ENCODE measurements at regions not wholly inside any gene's neighbourhood (a gene's known extent, or its start where the extent isn't known, plus 50 kb on each side); places are given as distances from the start of the nearest gene placed in this dataset.
A peak's percentile ranks its signal among the peaks of the same experiment; 100 is the strongest.

DNA sequence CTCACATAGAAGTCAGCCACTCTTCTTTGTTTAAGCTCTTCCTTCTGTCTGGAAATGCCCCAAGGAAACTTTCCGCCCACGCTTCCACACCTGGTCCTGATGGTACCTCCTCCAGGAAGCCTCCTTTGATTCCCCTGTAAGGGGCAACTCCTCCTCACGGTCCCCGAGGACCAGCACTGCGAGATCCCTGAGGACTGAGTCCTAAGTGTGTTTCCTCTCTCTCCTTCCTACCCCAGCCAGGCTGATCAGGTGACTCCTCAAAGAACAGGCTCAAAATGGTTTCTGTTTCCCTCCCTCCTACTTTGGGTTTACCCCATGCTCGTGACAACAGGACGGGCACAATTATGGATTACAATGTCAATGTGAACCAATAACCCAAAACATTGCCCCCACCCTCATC is 63.0 kb upstream of the MED9 start:
- Mint-ChIP-seq H3K27ac (no peak overlapping the region), H3K4me3 (no peak overlapping the region), H3K9me3 (peaks cover 9% of the 10 kb centered on the region), H3K36me3 (ENCODE audit: low read depth) (no peaks in the 10 kb centered on the region; the same call in 2 of the 3 replicates), H3K4me1 (peaks cover 4% of the 10 kb centered on the region), H3K27me3 (ENCODE audit: insufficient read depth, low read depth, poor library complexity) (peaks cover 6% of the 10 kb centered on the region)
- Histone ChIP-seq H3K4me2 (no peak overlapping the region), H3K79me2 (replicated peaks; ENCODE audit: insufficient read depth) (no peaks in the 10 kb centered on the region), H3K27ac (ENCODE audit: low read depth) (no peak overlapping the region), H3K4me3 (no peak overlapping the region), H3K4me1 (ENCODE audit: insufficient read depth) (no peaks in the 10 kb centered on the region), H4K20me1 (replicated peaks; ENCODE audit: insufficient read depth) (no peaks in the 10 kb centered on the region), H3K27me3 (ENCODE audit: insufficient read depth) (no peaks in the 10 kb centered on the region), H2AFZ (peak overlapping the region; percentile 86), H3K36me3 (ENCODE audit: insufficient read depth) (no peaks in the 10 kb centered on the region), H3F3A (replicated peaks; ENCODE audit: low read depth) (no peaks in the 10 kb centered on the region), H3K9me2 (ENCODE audit: insufficient read depth) (peaks cover 11% of the 10 kb centered on the region)
- DNase-seq (ENCODE audit: low spot score) (no peak), ATAC-seq (no peak)
- TF ChIP-seq POLR2AphosphoS5 (IDR thresholded peaks at IDR 0.05; ENCODE audit: low read depth): no peak
- TF ChIP-seq, protein P1, sequence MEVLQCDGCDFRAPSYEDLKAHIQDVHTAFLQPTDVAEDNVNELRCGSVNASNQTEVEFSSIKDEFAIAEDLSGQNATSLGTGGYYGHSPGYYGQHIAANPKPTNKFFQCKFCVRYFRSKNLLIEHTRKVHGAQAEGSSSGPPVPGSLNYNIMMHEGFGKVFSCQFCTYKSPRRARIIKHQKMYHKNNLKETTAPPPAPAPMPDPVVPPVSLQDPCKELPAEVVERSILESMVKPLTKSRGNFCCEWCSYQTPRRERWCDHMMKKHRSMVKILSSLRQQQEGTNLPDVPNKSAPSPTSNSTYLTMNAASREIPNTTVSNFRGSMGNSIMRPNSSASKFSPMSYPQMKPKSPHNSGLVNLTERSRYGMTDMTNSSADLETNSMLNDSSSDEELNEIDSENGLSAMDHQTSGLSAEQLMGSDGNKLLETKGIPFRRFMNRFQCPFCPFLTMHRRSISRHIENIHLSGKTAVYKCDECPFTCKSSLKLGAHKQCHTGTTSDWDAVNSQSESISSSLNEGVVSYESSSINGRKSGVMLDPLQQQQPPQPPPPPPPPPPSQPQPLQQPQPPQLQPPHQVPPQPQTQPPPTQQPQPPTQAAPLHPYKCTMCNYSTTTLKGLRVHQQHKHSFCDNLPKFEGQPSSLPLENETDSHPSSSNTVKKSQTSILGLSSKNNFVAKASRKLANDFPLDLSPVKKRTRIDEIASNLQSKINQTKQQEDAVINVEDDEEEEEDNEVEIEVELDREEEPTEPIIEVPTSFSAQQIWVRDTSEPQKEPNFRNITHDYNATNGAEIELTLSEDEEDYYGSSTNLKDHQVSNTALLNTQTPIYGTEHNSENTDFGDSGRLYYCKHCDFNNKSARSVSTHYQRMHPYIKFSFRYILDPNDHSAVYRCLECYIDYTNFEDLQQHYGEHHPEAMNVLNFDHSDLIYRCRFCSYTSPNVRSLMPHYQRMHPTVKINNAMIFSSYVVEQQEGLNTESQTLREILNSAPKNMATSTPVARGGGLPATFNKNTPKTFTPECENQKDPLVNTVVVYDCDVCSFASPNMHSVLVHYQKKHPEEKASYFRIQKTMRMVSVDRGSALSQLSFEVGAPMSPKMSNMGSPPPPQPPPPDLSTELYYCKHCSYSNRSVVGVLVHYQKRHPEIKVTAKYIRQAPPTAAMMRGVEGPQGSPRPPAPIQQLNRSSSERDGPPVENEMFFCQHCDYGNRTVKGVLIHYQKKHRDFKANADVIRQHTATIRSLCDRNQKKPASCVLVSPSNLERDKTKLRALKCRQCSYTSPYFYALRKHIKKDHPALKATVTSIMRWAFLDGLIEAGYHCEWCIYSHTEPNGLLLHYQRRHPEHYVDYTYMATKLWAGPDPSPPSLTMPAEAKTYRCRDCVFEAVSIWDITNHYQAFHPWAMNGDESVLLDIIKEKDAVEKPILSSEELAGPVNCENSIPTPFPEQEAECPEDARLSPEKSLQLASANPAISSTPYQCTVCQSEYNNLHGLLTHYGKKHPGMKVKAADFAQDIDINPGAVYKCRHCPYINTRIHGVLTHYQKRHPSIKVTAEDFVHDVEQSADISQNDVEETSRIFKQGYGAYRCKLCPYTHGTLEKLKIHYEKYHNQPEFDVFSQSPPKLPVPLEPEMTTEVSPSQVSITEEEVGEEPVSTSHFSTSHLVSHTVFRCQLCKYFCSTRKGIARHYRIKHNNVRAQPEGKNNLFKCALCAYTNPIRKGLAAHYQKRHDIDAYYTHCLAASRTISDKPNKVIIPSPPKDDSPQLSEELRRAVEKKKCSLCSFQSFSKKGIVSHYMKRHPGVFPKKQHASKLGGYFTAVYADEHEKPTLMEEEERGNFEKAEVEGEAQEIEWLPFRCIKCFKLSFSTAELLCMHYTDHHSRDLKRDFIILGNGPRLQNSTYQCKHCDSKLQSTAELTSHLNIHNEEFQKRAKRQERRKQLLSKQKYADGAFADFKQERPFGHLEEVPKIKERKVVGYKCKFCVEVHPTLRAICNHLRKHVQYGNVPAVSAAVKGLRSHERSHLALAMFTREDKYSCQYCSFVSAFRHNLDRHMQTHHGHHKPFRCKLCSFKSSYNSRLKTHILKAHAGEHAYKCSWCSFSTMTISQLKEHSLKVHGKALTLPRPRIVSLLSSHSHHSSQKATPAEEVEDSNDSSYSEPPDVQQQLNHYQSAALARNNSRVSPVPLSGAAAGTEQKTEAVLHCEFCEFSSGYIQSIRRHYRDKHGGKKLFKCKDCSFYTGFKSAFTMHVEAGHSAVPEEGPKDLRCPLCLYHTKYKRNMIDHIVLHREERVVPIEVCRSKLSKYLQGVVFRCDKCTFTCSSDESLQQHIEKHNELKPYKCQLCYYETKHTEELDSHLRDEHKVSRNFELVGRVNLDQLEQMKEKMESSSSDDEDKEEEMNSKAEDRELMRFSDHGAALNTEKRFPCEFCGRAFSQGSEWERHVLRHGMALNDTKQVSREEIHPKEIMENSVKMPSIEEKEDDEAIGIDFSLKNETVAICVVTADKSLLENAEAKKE (CRISPR knock-in tag; IDR thresholded peaks at IDR 0.05): no peak
- TF ChIP-seq, protein P2, sequence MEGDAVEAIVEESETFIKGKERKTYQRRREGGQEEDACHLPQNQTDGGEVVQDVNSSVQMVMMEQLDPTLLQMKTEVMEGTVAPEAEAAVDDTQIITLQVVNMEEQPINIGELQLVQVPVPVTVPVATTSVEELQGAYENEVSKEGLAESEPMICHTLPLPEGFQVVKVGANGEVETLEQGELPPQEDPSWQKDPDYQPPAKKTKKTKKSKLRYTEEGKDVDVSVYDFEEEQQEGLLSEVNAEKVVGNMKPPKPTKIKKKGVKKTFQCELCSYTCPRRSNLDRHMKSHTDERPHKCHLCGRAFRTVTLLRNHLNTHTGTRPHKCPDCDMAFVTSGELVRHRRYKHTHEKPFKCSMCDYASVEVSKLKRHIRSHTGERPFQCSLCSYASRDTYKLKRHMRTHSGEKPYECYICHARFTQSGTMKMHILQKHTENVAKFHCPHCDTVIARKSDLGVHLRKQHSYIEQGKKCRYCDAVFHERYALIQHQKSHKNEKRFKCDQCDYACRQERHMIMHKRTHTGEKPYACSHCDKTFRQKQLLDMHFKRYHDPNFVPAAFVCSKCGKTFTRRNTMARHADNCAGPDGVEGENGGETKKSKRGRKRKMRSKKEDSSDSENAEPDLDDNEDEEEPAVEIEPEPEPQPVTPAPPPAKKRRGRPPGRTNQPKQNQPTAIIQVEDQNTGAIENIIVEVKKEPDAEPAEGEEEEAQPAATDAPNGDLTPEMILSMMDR (conservative IDR thresholded peaks at IDR 0.05; ENCODE audit: low read depth in 2 of 2): no peak
- no peak for TF ChIP-seq NANOG (IDR thresholded peaks at IDR 0.05; ENCODE audit: borderline replicate concordance)
- TF ChIP-seq, protein P3, sequence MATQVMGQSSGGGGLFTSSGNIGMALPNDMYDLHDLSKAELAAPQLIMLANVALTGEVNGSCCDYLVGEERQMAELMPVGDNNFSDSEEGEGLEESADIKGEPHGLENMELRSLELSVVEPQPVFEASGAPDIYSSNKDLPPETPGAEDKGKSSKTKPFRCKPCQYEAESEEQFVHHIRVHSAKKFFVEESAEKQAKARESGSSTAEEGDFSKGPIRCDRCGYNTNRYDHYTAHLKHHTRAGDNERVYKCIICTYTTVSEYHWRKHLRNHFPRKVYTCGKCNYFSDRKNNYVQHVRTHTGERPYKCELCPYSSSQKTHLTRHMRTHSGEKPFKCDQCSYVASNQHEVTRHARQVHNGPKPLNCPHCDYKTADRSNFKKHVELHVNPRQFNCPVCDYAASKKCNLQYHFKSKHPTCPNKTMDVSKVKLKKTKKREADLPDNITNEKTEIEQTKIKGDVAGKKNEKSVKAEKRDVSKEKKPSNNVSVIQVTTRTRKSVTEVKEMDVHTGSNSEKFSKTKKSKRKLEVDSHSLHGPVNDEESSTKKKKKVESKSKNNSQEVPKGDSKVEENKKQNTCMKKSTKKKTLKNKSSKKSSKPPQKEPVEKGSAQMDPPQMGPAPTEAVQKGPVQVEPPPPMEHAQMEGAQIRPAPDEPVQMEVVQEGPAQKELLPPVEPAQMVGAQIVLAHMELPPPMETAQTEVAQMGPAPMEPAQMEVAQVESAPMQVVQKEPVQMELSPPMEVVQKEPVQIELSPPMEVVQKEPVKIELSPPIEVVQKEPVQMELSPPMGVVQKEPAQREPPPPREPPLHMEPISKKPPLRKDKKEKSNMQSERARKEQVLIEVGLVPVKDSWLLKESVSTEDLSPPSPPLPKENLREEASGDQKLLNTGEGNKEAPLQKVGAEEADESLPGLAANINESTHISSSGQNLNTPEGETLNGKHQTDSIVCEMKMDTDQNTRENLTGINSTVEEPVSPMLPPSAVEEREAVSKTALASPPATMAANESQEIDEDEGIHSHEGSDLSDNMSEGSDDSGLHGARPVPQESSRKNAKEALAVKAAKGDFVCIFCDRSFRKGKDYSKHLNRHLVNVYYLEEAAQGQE (IDR thresholded peaks at IDR 0.05; ENCODE audit: unreplicated experiment): no peak

All from GM23338 (cell line).